Caco-2 (cell line): ENCODE measurements at regions not wholly inside any gene's neighbourhood (a gene's known extent, or its start where the extent isn't known, plus 50 kb on each side); places are given as distances from the start of the nearest gene placed in this dataset.

Experiments used
- BruUV-seq: library from RNA; stranded (reverse); fragments of 400-500 nt; replicated peaks from 2 replicates; lab custom pipeline; 2021; lab: Mats Ljungman, UMichigan
- CTCF ChIA-PET: fragments of 300-600 bp; sonication (Branson Sonifier 250); formaldehyde crosslinking; loops from one replicate; lab custom pipeline; 2022; ENCODE audit warnings: antibody characterized with exemption; lab: Charles Lee
- POLR2A ChIA-PET: fragments of 300-600 bp; sonication (Branson Sonifier 250); formaldehyde crosslinking; loops from one replicate; lab custom pipeline; 2022; ENCODE audit warnings: antibody characterized with exemption; lab: Charles Lee
- DNase-seq, 2 experiments: peaks; one replicate each; pipeline versions ENCODE4 v3.0.0 to v3.0.0-alpha.2; 2020 to 2022
- H3K27me3 ChIP-seq: replicated peaks from 2 replicates; pipeline ENCODE4 v1.6.0; 2011; ENCODE audit warnings: low read length; ENCODE audit not compliant: control insufficient read depth, insufficient read depth
- H3K36me3 ChIP-seq: 2 replicates; pipeline ENCODE4 v1.5.1; 2011; ENCODE audit warnings: low read length; ENCODE audit not compliant: control insufficient read depth, insufficient read depth
- H3K4me1 ChIP-seq: fragments of 250-450 bp; sonication (Bioruptor Pico); 2 replicates; pipeline ENCODE4 v1.5.1; 2020; ENCODE audit warnings: mild to moderate bottlenecking
- H3K4me3 ChIP-seq: 2 replicates; pipeline ENCODE4 v1.5.1; 2011; ENCODE audit warnings: low read depth, mild to moderate bottlenecking, control low read depth, low read length
- H3K9me3 ChIP-seq: fragments of 250-450 bp; sonication (Bioruptor Pico); 2 replicates; pipeline ENCODE4 v1.5.1; 2020; ENCODE audit warnings: mild to moderate bottlenecking, moderate library complexity
- H3K27ac Mint-ChIP-seq: one replicate; pipeline ENCODE4 v1.8.0; 2022; ENCODE audit warnings: mixed read lengths; ENCODE audit not compliant: unreplicated experiment
- H3K27me3 Mint-ChIP-seq: one replicate; pipeline ENCODE4 v1.8.0; 2022; ENCODE audit warnings: mixed read lengths; ENCODE audit not compliant: insufficient read depth, unreplicated experiment
- H3K36me3 Mint-ChIP-seq: one replicate; pipeline ENCODE4 v1.8.0; 2022; ENCODE audit warnings: mild to moderate bottlenecking, mixed read lengths; ENCODE audit not compliant: insufficient read depth, unreplicated experiment
- H3K4me1 Mint-ChIP-seq: one replicate; pipeline ENCODE4 v1.8.0; 2022; ENCODE audit warnings: low read depth, mixed read lengths; ENCODE audit not compliant: unreplicated experiment
- H3K4me3 Mint-ChIP-seq: one replicate; pipeline ENCODE4 v1.8.0; 2022; ENCODE audit warnings: mild to moderate bottlenecking, moderate library complexity, mixed read lengths; ENCODE audit not compliant: unreplicated experiment
- H3K9me3 Mint-ChIP-seq: one replicate; pipeline ENCODE4 v1.8.0; 2022; ENCODE audit warnings: mixed read lengths; ENCODE audit not compliant: unreplicated experiment
- intact Hi-C: fragments of 100-400 bp; cut with micrococcal nuclease; formaldehyde crosslinking; loops from one replicate; pipeline ENCODE4 v1.10.0; 2022; ENCODE audit not compliant: unreplicated experiment
- TF ChIP-seq, protein P1 (sequence below), 2 experiments: fragments of 200-600 bp in 1 of 2; IDR thresholded peaks; 1 replicate in 1 of 2; 2 replicates in 1 of 2; pipeline versions ENCODE4 v1.5.1 to v1.8.0; 2011 to 2022; ENCODE audit warnings: antibody characterized with exemption in 1 of 2, control low read depth in 1 of 2, inconsistent platforms in 1 of 2, low read depth in 1 of 2, low read length in 1 of 2, mild to moderate bottlenecking in 1 of 2, moderate library complexity in 1 of 2; ENCODE audit not compliant: insufficient read depth in 1 of 2, severe bottlenecking in 1 of 2, unreplicated experiment in 1 of 2

- CTCF ChIA-PET: no interaction called here
- Mint-ChIP-seq H3K4me3 (no peak overlapping the region), H3K27ac (no peak overlapping the region), H3K36me3 (no peaks in the 10 kb centered on the region), H3K27me3 (peaks cover 6% of the 10 kb centered on the region), H3K9me3 (no peaks in the 10 kb centered on the region), H3K4me1 (no peaks in the 10 kb centered on the region)
- POLR2A ChIA-PET: no interaction called here
- Histone ChIP-seq H3K4me1 (no peaks in the 10 kb centered on the region), H3K9me3 (no peaks in the 10 kb centered on the region), H3K4me3 (no peak overlapping the region), H3K27me3 (no peaks in the 10 kb centered on the region), H3K36me3 (no peaks in the 10 kb centered on the region)
- TF ChIP-seq, protein P1, sequence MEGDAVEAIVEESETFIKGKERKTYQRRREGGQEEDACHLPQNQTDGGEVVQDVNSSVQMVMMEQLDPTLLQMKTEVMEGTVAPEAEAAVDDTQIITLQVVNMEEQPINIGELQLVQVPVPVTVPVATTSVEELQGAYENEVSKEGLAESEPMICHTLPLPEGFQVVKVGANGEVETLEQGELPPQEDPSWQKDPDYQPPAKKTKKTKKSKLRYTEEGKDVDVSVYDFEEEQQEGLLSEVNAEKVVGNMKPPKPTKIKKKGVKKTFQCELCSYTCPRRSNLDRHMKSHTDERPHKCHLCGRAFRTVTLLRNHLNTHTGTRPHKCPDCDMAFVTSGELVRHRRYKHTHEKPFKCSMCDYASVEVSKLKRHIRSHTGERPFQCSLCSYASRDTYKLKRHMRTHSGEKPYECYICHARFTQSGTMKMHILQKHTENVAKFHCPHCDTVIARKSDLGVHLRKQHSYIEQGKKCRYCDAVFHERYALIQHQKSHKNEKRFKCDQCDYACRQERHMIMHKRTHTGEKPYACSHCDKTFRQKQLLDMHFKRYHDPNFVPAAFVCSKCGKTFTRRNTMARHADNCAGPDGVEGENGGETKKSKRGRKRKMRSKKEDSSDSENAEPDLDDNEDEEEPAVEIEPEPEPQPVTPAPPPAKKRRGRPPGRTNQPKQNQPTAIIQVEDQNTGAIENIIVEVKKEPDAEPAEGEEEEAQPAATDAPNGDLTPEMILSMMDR (IDR thresholded peaks at IDR 0.05; ENCODE audit: insufficient read depth in 1 of 2, low read depth in 1 of 2, low read length in 1 of 2, severe bottlenecking in 1 of 2, unreplicated experiment in 1 of 2): no peak
- no peak for DNase-seq
- BruUV-seq: no TSS peak
- intact Hi-C loops: no loop called here
Measured at GRCh38 chr22:48049116-48049515, 1286.7 kb downstream of the TBC1D22A start.

DNA sequence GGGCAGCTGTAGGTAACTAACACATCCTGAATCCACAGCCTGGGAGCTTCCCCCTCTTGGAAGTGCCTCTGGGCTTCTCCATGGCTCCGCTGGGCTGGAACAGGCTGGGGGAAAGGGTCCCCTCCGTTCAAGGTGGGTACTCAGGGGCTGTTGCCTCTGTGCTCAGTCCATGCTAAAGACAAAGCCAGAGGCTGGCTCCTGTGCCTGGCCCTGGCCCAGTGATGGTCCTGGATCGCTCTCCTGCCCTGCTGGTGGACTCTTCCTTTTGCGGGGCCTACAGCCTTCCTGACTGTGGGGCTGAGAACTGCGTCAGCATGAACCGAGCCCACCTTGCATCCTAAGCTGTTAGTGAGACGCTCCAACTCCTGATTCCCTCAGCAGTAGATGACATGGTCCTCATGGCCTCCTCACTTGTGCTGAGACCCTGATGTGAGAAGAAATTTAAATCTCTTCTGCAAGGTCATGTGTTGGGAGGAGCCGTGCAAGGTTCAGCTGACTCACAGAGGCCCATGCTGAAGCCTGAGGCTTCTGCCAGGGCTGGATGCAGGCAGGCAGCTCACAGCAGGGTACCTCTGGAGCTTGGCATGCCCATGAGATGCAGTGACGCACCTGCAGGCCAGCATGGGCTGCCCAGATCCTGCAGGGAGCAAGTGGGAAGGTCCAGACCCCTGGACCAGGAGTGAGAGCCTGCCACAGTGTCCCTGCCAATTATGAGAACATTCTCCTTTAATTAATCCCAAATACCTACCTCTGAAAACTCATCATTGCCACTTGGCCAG is 1285.5 kb downstream of the TBC1D22A start:
- Mint-ChIP-seq H3K36me3 (no peaks in the 10 kb centered on the region), H3K9me3 (no peaks in the 10 kb centered on the region), H3K4me1 (no peaks in the 10 kb centered on the region), H3K4me3 (no peak overlapping the region), H3K27ac (no peak overlapping the region), H3K27me3 (peaks cover 11% of the 10 kb centered on the region)
- H3K4me1 ChIP-seq: no peaks in the 10 kb centered on the region
- H3K36me3 ChIP-seq: no peaks in the 10 kb centered on the region
- DNase-seq: no peak
- no peaks in the 10 kb centered on the region for H3K27me3 ChIP-seq
- no peak overlapping the region for H3K4me3 ChIP-seq
- intact Hi-C loops: no loop called here
- CTCF ChIA-PET: no interaction called here
- TF ChIP-seq, protein P1 (IDR thresholded peaks at IDR 0.05; ENCODE audit: insufficient read depth in 1 of 2, low read depth in 1 of 2, low read length in 1 of 2, severe bottlenecking in 1 of 2, unreplicated experiment in 1 of 2): no peak
- BruUV-seq: no TSS peak
- no peaks in the 10 kb centered on the region for H3K9me3 ChIP-seq
- POLR2A ChIA-PET: no interaction called here

GRCh38 chr22:48045369-48045768 is 1282.9 kb downstream of the TBC1D22A start:
- TF ChIP-seq, protein P1 (IDR thresholded peaks at IDR 0.05; ENCODE audit: insufficient read depth in 1 of 2, low read depth in 1 of 2, low read length in 1 of 2, severe bottlenecking in 1 of 2, unreplicated experiment in 1 of 2): no peak
- no peak overlapping the region for H3K4me3 Mint-ChIP-seq
- peaks cover 11% of the 10 kb centered on the region for H3K27me3 Mint-ChIP-seq
- Histone ChIP-seq H3K36me3 (no peaks in the 10 kb centered on the region), H3K4me3 (no peak overlapping the region), H3K9me3 (no peaks in the 10 kb centered on the region), H3K27me3 (no peaks in the 10 kb centered on the region), H3K4me1 (no peaks in the 10 kb centered on the region)
- no peaks in the 10 kb centered on the region for H3K4me1 Mint-ChIP-seq
- intact Hi-C loops: no loop called here
- H3K27ac Mint-ChIP-seq: no peak overlapping the region
- ChIA-PET POLR2A (no interaction called here), CTCF (no interaction called here)
- no peak for DNase-seq
- H3K9me3 Mint-ChIP-seq: no peaks in the 10 kb centered on the region
- BruUV-seq: no TSS peak
- no peaks in the 10 kb centered on the region for H3K36me3 Mint-ChIP-seq
